NT2/D1 (cell line): ENCODE measurements at regions not wholly inside any gene's neighbourhood (a gene's known extent, or its start where the extent isn't known, plus 50 kb on each side); places are given as distances from the start of the nearest gene placed in this dataset.

Experiments used
- YY1 ChIP-seq: IDR thresholded peaks from 2 replicates; pipeline ENCODE4 v1.6.1; 2011; ENCODE audit not compliant: insufficient read length, insufficient read depth
- ZNF274 ChIP-seq: IDR thresholded peaks from 2 replicates; pipeline ENCODE4 v1.6.1; 2011; ENCODE audit warnings: mild to moderate bottlenecking, low read depth, low read length

DNA sequence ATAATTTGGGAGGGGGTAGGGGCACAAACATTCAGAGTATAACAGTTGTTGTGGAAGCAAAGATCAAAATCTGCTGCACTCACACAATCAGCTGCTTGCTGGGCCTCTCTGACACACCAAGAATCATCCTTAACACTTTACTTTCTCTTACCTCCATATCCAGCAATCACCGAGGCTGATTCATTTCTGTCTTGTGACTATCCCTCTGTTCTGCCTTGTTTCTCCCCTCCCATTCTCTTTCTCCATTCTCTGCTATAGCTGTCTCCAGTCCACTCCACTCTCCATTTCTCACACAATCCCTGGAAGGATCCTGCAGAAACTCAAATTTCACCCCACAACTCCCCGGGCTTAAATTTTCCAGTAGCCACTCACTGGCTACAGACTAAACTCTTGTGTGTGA is 91.8 kb upstream of the NGF start:
- TF ChIP-seq ZNF274 (no peak), YY1 (no peak)
